Smooth muscle cell (in vitro differentiated cells): ENCODE measurements at regions not wholly inside any gene's neighbourhood (a gene's known extent, or its start where the extent isn't known, plus 50 kb on each side); places are given as distances from the start of the nearest gene placed in this dataset.
A peak's percentile ranks its signal among the peaks of the same experiment; 100 is the strongest.

Experiments used
- DNase-seq: peaks from one replicate; lab custom pipeline; 2025; ENCODE audit not compliant: unreplicated experiment; lab: John Stamatoyannopoulos, UW
- H2AFZ ChIP-seq: fragments of 200-600 bp; sonication (generic); 2 replicates; pipeline ENCODE4 v1.6.0; 2016; ENCODE audit warnings: antibody characterized with exemption, low read depth, mild to moderate bottlenecking
- H3F3A ChIP-seq: fragments of 200-600 bp; sonication (generic); 2 replicates; pipeline ENCODE4 v1.6.0; 2017; ENCODE audit warnings: antibody characterized with exemption, low read depth
- H3K27ac ChIP-seq: fragments of 200-600 bp; sonication (generic); 2 replicates; pipeline ENCODE4 v1.5.1; 2016; ENCODE audit warnings: low read depth, mild to moderate bottlenecking
- H3K27me3 ChIP-seq: fragments of 200-600 bp; sonication (generic); 2 replicates; pipeline ENCODE4 v1.6.1; 2016; ENCODE audit warnings: low read depth, mild to moderate bottlenecking
- H3K36me3 ChIP-seq: fragments of 200-600 bp; sonication (generic); 2 replicates; pipeline ENCODE4 v1.5.1; 2016; ENCODE audit warnings: low read depth
- H3K4me1 ChIP-seq: fragments of 200-600 bp; sonication (generic); 2 replicates; pipeline ENCODE4 v1.5.1; 2016; ENCODE audit warnings: low read depth
- H3K4me2 ChIP-seq: fragments of 200-600 bp; sonication (generic); 2 replicates; pipeline ENCODE4 v1.6.0; 2016; ENCODE audit warnings: mild to moderate bottlenecking
- H3K4me3 ChIP-seq: fragments of 200-600 bp; sonication (generic); 2 replicates; pipeline ENCODE4 v1.5.1; 2016; ENCODE audit warnings: mild to moderate bottlenecking
- H3K79me2 ChIP-seq: fragments of 200-600 bp; sonication (generic); 2 replicates; pipeline ENCODE4 v1.6.0; 2016; ENCODE audit warnings: low read depth, mild to moderate bottlenecking
- H3K9ac ChIP-seq: fragments of 200-600 bp; sonication (generic); 2 replicates; pipeline ENCODE4 v1.6.0; 2016; ENCODE audit warnings: low read depth
- H3K9me3 ChIP-seq: fragments of 200-600 bp; sonication (generic); replicated peaks from 2 replicates; pipeline ENCODE4 v1.5.1; 2016; ENCODE audit warnings: low read depth
- H4K20me1 ChIP-seq: fragments of 200-600 bp; sonication (generic); 2 replicates; pipeline ENCODE4 v1.6.0; 2016; ENCODE audit warnings: low read depth
- WGBS: methylation state at CpG from one replicate; pipeline ENCODE4 v1.1.7; 2016; ENCODE audit warnings: low lambda C conversion rate; 5-methylcytosine and 5-hydroxymethylcytosine counted together
- TF ChIP-seq, protein P1 (sequence below): fragments of 200-600 bp; sonication (generic); IDR thresholded peaks from 2 replicates; pipeline ENCODE4 v1.5.1; 2017; ENCODE audit warnings: borderline replicate concordance, mild to moderate bottlenecking, antibody characterized with exemption; ENCODE audit not compliant: insufficient read depth, poor library complexity, severe bottlenecking

DNA sequence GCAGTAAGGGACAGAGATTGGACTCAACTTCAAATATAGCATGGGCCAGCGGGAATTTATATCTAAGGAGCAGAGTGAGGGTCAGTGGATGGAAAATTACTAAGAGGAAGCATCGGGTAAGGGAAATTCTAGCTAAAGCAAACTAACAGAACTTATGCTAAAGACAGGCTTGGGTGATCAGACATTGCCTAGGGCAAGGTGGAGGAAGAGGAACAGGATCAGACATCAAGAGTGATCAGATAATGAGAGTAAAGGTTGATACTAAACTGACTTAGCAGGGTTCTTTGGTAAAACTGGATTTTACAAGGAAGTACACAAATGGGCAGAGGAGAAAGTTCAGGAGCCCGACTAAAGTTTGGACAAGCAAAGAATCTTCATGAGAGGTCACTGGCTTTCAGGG is 86.3 kb upstream of the TOM1L1 start:
- no peaks in the 10 kb centered on the region for H3K36me3 ChIP-seq
- no peaks in the 10 kb centered on the region for H4K20me1 ChIP-seq
- DNase-seq = no peak
- no peak overlapping the region for H3K4me2 ChIP-seq
- WGBS = 63% methylated on average over 3 of the region's 3 CpGs
- H2AFZ ChIP-seq = peak overlapping the region; percentile 39
- H3K27me3 ChIP-seq = no peaks in the 10 kb centered on the region
- no peak overlapping the region for H3K9ac ChIP-seq
- no peaks in the 10 kb centered on the region for H3K4me1 ChIP-seq
- no peak overlapping the region for H3K27ac ChIP-seq
- no peak overlapping the region for H3K4me3 ChIP-seq
- H3F3A ChIP-seq = no peaks in the 10 kb centered on the region
- no peaks in the 10 kb centered on the region for H3K79me2 ChIP-seq
- no peaks in the 10 kb centered on the region for H3K9me3 ChIP-seq
- TF ChIP-seq, protein P1, sequence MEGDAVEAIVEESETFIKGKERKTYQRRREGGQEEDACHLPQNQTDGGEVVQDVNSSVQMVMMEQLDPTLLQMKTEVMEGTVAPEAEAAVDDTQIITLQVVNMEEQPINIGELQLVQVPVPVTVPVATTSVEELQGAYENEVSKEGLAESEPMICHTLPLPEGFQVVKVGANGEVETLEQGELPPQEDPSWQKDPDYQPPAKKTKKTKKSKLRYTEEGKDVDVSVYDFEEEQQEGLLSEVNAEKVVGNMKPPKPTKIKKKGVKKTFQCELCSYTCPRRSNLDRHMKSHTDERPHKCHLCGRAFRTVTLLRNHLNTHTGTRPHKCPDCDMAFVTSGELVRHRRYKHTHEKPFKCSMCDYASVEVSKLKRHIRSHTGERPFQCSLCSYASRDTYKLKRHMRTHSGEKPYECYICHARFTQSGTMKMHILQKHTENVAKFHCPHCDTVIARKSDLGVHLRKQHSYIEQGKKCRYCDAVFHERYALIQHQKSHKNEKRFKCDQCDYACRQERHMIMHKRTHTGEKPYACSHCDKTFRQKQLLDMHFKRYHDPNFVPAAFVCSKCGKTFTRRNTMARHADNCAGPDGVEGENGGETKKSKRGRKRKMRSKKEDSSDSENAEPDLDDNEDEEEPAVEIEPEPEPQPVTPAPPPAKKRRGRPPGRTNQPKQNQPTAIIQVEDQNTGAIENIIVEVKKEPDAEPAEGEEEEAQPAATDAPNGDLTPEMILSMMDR = no peak

DNA sequence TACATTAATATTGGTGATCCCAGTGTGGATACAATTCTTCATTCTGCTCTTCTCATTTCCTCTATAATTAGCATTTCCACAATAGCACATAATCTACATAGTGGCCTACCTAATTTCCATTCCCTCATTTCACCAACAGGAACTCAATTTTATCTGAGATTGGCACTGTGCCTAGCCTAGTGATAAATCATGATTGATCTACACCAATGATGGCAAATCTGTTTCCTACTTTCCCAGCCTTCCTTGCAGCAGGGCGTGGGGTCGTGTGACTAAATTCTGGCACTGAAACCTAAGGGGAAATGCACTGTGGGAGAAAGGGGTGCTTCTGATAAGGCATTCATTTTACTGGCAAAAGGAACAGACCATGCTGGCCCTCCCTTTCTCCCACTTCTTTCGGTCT is 66.6 kb upstream of the TOM1L1 start:
- Histone ChIP-seq H3K79me2 (no peaks in the 10 kb centered on the region), H4K20me1 (no peaks in the 10 kb centered on the region), H3K9ac (no peak overlapping the region), H3K4me3 (no peak overlapping the region), H3K9me3 (no peaks in the 10 kb centered on the region), H3K4me1 (no peaks in the 10 kb centered on the region), H3K27ac (no peak overlapping the region), H3K4me2 (no peak overlapping the region), H3K36me3 (no peaks in the 10 kb centered on the region), H3F3A (no peaks in the 10 kb centered on the region), H3K27me3 (no peaks in the 10 kb centered on the region), H2AFZ (no peak overlapping the region)
- TF ChIP-seq, protein P1 = no peak
- DNase-seq = no peak
- 93% methylated on average over 3 of the region's 3 CpGs for WGBS

DNA sequence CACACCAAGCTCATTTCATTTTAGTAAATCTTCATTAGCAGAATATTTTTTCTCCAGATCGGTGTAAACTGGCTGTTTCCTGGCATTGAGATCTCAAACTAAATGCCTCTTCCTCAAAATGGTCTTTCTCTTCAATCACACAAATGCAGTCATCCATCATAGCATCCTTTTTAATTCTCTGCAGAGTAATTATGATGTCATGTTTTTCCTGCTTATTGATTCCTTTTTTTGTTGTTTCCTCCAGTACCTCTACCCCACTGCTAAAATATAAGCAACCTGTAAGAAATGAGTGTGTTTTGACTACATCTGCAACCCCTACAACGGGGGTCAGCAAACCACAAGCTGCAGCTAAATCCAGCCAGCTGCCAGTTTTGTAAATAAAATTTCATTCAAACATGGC is 65.6 kb upstream of the TOM1L1 start:
- H3K9ac ChIP-seq = no peak overlapping the region
- no peaks in the 10 kb centered on the region for H4K20me1 ChIP-seq
- H3K4me3 ChIP-seq = no peak overlapping the region
- no peaks in the 10 kb centered on the region for H3K4me1 ChIP-seq
- no peak overlapping the region for H3K4me2 ChIP-seq
- no peaks in the 10 kb centered on the region for H3K27me3 ChIP-seq
- no peaks in the 10 kb centered on the region for H3K79me2 ChIP-seq
- no peak overlapping the region for H2AFZ ChIP-seq
- no peaks in the 10 kb centered on the region for H3K36me3 ChIP-seq
- no peak for DNase-seq
- no peak overlapping the region for H3K27ac ChIP-seq
- no peaks in the 10 kb centered on the region for H3K9me3 ChIP-seq
- no peaks in the 10 kb centered on the region for H3F3A ChIP-seq
- 86% methylated on average over 2 of the region's 2 CpGs for WGBS
- TF ChIP-seq, protein P1 = no peak

DNA sequence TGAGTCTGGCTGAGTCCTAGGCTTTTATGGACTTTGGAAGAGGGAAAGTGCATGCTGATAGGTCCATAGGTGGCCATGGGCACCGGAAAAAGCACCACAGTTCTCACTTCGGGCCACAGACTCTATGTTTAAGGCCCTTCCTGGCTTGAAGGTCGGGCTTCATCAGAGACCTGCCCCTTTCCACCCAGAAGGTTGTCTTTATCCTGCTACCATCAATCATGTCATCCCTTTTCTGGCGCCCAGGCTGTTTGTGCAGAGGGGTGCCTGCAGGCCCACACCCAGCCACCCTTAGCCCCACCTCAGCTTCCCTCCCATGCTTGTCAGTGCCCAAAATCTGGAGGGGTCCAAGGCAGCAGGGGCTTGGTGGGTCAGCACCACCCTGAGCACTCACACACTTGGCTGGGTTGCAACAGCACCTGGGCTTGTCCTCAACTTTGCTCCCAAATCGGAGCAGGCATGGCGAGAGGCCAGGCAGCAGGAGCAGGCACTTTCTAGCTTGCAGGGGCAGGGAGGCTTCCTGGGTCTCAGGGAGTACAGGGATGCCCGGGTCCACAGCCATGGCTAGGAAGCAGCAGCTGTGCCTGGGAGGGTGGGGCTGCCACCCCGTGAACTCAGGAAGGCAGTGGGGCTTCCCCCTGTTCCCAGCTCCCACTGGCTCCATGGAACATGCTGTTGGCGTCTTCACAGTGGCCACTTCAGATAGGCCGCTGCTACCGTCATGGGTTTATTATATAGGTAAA is 63.8 kb upstream of the TOM1L1 start:
- no peaks in the 10 kb centered on the region for H3K79me2 ChIP-seq
- no peaks in the 10 kb centered on the region for H3K36me3 ChIP-seq
- H3K9ac ChIP-seq = no peak overlapping the region
- H2AFZ ChIP-seq = no peak overlapping the region
- H3K9me3 ChIP-seq = no peaks in the 10 kb centered on the region
- no peak for DNase-seq
- H3K4me1 ChIP-seq = no peaks in the 10 kb centered on the region
- WGBS = 93% methylated on average over 11 of the region's 11 CpGs
- H3K4me3 ChIP-seq = no peak overlapping the region
- no peaks in the 10 kb centered on the region for H4K20me1 ChIP-seq
- H3K27me3 ChIP-seq = no peaks in the 10 kb centered on the region
- H3K4me2 ChIP-seq = no peak overlapping the region
- TF ChIP-seq, protein P1 = no peak
- H3F3A ChIP-seq = no peaks in the 10 kb centered on the region
- no peak overlapping the region for H3K27ac ChIP-seq
